Esophagus muscularis mucosa (tissue), 3 donors: ENCODE measurements at regions not wholly inside any gene's neighbourhood (a gene's known extent, or its start where the extent isn't known, plus 50 kb on each side); places are given as distances from the start of the nearest gene placed in this dataset.

Experiments used
- CTCF ChIP-seq, 3 experiments: fragments of 200-600 bp in 2 of 3; fragments of 450-650 bp in 1 of 3; sonication (generic) in 2 of 3; IDR thresholded peaks; one replicate each; pipeline ENCODE4 v1.5.1; 2017 to 2019; ENCODE audit warnings: antibody characterized with exemption in 3 of 3, mild to moderate bottlenecking in 2 of 3, moderate library complexity in 1 of 3
- POLR2A ChIP-seq: fragments of 450-650 bp; IDR thresholded peaks from one replicate; pipeline ENCODE4 v1.6.1; 2017; ENCODE audit warnings: antibody characterized with exemption, moderate library complexity, mild to moderate bottlenecking, low read depth
- POLR2AphosphoS5 ChIP-seq, 2 donors: sonication (generic); formaldehyde crosslinking; IDR thresholded peaks; one replicate each; pipeline ENCODE4 v1.6.1; 2017; ENCODE audit warnings: antibody characterized with exemption in 2 of 2

- no peak for TF ChIP-seq CTCF (IDR thresholded peaks at IDR 0.05)
- TF ChIP-seq POLR2AphosphoS5 (IDR thresholded peaks at IDR 0.05): no peak
- TF ChIP-seq POLR2A: no peak
Measured at GRCh38 chr14:38856798-38857197, 246.2 kb downstream of the SEC23A start.
